Kidney epithelial cell (primary cell): ENCODE measurements at regions not wholly inside any gene's neighbourhood (a gene's known extent, or its start where the extent isn't known, plus 50 kb on each side); places are given as distances from the start of the nearest gene placed in this dataset.

Experiments
- DNase-seq: peaks from one replicate; pipeline ENCODE4 v3.0.0-alpha.2; 2010; ENCODE audit warnings: low read depth
- H3K27me3 ChIP-seq: 2 replicates; pipeline ENCODE4 v1.6.0; 2011; ENCODE audit warnings: low read length; ENCODE audit not compliant: control insufficient read depth, insufficient read depth
- H3K36me3 ChIP-seq: 2 replicates; pipeline ENCODE4 v1.5.1; 2011; ENCODE audit warnings: low read length; ENCODE audit not compliant: control insufficient read depth, insufficient read depth
- H3K4me3 ChIP-seq: 2 replicates; pipeline ENCODE4 v1.5.1; 2011; ENCODE audit warnings: low read depth, mild to moderate bottlenecking, control low read depth, low read length
- CTCF ChIP-seq: IDR thresholded peaks from 2 replicates; pipeline ENCODE4 v1.5.1; 2011; ENCODE audit warnings: mild to moderate bottlenecking, moderate library complexity, low read length, control low read depth, inconsistent platforms; ENCODE audit not compliant: insufficient read depth, poor library complexity, severe bottlenecking

GRCh38 chr2:120480903-120481445 lies 135.0 kb downstream of the INHBB start:
- H3K36me3 ChIP-seq, result no peaks in the 10 kb centered on the region

GRCh38 chr2:120481446-120482194 lies 135.7 kb downstream of the INHBB start:
- no peaks in the 10 kb centered on the region for H3K36me3 ChIP-seq
- peaks cover 2% of the 10 kb centered on the region for H3K27me3 ChIP-seq
- TF ChIP-seq CTCF, result no peak
- H3K4me3 ChIP-seq, result no peak overlapping the region
- DNase-seq, result no peak

More at GRCh38 chr2:120480903-120481445, 135.0 kb downstream of the INHBB start:
- no peak for TF ChIP-seq CTCF
- DNase-seq, result no peak
- Histone ChIP-seq H3K4me3 (no peak overlapping the region), H3K27me3 (peaks cover 2% of the 10 kb centered on the region)

GRCh38 chr2:120482334-120482733 lies 136.4 kb downstream of the INHBB start:
- Histone ChIP-seq H3K27me3 (peaks cover 2% of the 10 kb centered on the region), H3K36me3 (no peaks in the 10 kb centered on the region), H3K4me3 (no peak overlapping the region)
- DNase-seq, result no peak
- no peak for TF ChIP-seq CTCF

GRCh38 chr2:120483355-120483754 lies 137.4 kb downstream of the INHBB start:
- peaks cover 2% of the 10 kb centered on the region for H3K27me3 ChIP-seq
- no peaks in the 10 kb centered on the region for H3K36me3 ChIP-seq
- no peak overlapping the region for H3K4me3 ChIP-seq
- no peak for DNase-seq
- TF ChIP-seq CTCF, result no peak

- no peak for TF ChIP-seq CTCF
- Histone ChIP-seq H3K36me3 (no peaks in the 10 kb centered on the region), H3K4me3 (no peak overlapping the region), H3K27me3 (peaks cover 2% of the 10 kb centered on the region)
- no peak for DNase-seq
Measured at GRCh38 chr2:120485096-120485495, 139.2 kb downstream of the INHBB start.

GRCh38 chr2:120486441-120486840 lies 140.5 kb downstream of the INHBB start:
- H3K27me3 ChIP-seq, result peaks cover 7% of the 10 kb centered on the region
- no peak for TF ChIP-seq CTCF
- no peaks in the 10 kb centered on the region for H3K36me3 ChIP-seq
- DNase-seq, result no peak
- H3K4me3 ChIP-seq, result no peak overlapping the region
